Keratinocyte (primary cell): ENCODE measurements at regions not wholly inside any gene's neighbourhood (a gene's known extent, or its start where the extent isn't known, plus 50 kb on each side); places are given as distances from the start of the nearest gene placed in this dataset.

Source experiments
- EZH2 ChIP-seq: IDR thresholded peaks from one replicate; pipeline ENCODE4 v1.6.1; 2012; ENCODE audit warnings: inconsistent platforms, mild to moderate bottlenecking, low read length, moderate library complexity
- TF ChIP-seq, protein P1 (sequence below), 3 experiments: IDR thresholded peaks in 1 of 3; conservative IDR thresholded peaks in 1 of 3; optimal IDR thresholded peaks in 1 of 3; 2 replicates in 2 of 3; 3 replicates in 1 of 3; pipeline versions ENCODE3 to v1.5.1; 2011; ENCODE audit warnings: low read length in 3 of 3, mild to moderate bottlenecking in 3 of 3, moderate library complexity in 2 of 3, control low read depth in 1 of 3, inconsistent platforms in 1 of 3; ENCODE audit not compliant: insufficient read depth in 2 of 3; ENCODE audit errors: extremely low read depth in 1 of 3

DNA sequence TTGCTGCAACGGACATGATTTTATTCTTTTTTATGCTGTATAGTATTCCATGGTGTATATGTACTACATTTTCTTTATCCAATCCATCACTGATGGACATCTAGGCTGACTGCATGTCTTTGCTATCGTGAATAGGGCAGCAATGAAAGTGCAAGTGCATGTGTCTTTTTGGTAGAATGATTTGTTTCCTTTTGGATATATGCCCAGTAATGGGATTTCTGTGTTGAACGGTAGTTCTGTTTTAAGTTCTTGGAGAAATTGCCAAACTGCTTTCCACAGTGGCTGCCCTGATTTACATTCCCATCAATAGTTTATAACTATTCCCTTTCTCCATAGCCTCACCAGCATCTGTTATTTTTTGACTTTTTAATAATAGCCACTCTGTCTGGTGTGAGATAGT, 99.7 kb upstream of the CRIM1 start:
- TF ChIP-seq, protein P1, sequence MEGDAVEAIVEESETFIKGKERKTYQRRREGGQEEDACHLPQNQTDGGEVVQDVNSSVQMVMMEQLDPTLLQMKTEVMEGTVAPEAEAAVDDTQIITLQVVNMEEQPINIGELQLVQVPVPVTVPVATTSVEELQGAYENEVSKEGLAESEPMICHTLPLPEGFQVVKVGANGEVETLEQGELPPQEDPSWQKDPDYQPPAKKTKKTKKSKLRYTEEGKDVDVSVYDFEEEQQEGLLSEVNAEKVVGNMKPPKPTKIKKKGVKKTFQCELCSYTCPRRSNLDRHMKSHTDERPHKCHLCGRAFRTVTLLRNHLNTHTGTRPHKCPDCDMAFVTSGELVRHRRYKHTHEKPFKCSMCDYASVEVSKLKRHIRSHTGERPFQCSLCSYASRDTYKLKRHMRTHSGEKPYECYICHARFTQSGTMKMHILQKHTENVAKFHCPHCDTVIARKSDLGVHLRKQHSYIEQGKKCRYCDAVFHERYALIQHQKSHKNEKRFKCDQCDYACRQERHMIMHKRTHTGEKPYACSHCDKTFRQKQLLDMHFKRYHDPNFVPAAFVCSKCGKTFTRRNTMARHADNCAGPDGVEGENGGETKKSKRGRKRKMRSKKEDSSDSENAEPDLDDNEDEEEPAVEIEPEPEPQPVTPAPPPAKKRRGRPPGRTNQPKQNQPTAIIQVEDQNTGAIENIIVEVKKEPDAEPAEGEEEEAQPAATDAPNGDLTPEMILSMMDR (optimal IDR thresholded peaks at IDR 0.05 in 1 of 3, IDR thresholded peaks at IDR 0.05 in 1 of 3, conservative IDR thresholded peaks at IDR 0.05 in 1 of 3; ENCODE audit: extremely low read depth in 1 of 3, insufficient read depth in 2 of 3, low read length in 3 of 3) = no peak
- TF ChIP-seq EZH2 = no peak
